ENCODE measurements at regions not wholly inside any gene's neighbourhood (a gene's known extent, or its start where the extent isn't known, plus 50 kb on each side); places are given as distances from the start of the nearest gene placed in this dataset.

DNA sequence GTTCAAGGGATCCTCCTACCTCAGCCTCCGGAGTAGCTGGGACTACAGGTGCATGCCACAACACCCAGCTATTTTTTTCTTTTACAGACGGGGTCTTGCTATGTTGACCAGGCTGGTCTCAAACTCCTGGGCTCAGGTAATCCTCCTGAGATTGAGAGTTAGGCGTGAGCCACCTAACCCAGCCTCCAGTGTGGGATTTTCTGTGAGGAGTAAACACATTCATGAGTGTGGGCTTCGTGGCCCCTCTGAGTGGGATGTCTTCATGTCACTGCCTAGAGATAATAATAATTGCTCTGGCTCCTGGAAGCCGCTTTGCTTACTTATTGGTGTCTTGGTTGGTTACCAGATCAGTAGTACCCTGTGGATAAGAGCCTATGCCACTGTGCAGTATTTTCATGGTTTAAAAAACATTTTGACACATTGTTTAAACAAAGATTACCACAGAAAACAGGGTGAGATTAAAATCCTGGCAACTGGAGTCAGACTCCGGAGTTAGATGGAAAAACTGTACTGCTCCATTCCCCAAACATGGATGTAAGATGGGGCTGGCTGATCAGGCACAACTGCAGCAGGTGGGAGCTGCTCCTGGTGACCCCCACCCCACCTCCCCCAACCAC lies 159.1 kb upstream of the RAB4A start:
- TF ChIP-seq FOXA1 (IDR thresholded peaks at IDR 0.05): no peak
- TF ChIP-seq ELF4 (IDR thresholded peaks at IDR 0.05): no peak
- TF ChIP-seq TARDBP (IDR thresholded peaks at IDR 0.05): no peak
- no peak for TF ChIP-seq CTBP1 (IDR thresholded peaks at IDR 0.05; ENCODE audit: borderline replicate concordance)
- no peak for TF ChIP-seq FOXM1 (IDR thresholded peaks at IDR 0.05; ENCODE audit: borderline replicate concordance)
- no peak for TF ChIP-seq HDGF (IDR thresholded peaks at IDR 0.05; ENCODE audit: borderline replicate concordance)
- TF ChIP-seq, protein P1, sequence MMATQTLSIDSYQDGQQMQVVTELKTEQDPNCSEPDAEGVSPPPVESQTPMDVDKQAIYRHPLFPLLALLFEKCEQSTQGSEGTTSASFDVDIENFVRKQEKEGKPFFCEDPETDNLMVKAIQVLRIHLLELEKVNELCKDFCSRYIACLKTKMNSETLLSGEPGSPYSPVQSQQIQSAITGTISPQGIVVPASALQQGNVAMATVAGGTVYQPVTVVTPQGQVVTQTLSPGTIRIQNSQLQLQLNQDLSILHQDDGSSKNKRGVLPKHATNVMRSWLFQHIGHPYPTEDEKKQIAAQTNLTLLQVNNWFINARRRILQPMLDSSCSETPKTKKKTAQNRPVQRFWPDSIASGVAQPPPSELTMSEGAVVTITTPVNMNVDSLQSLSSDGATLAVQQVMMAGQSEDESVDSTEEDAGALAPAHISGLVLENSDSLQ (IDR thresholded peaks at IDR 0.05): no peak
- TF ChIP-seq NFRKB (IDR thresholded peaks at IDR 0.05): no peak
- no peak for TF ChIP-seq ARNT (IDR thresholded peaks at IDR 0.05)
